ENCODE measurements at regions not wholly inside any gene's neighbourhood (a gene's known extent, or its start where the extent isn't known, plus 50 kb on each side); places are given as distances from the start of the nearest gene placed in this dataset.
"Not testable (repeated sequence)": the region's sequence is repeated elsewhere in the genome, so short reads cannot be mapped to it uniquely, and the experiment has no call there.

GRCh38 chr18:73674125-73674865, 473.3 kb downstream of the FBXO15 start:
- DNase-seq, result no peak

- not testable (repeated sequence) for DNase-seq
Measured at GRCh38 chr18:73671480-73671879, 476.2 kb downstream of the FBXO15 start.

GRCh38 chr18:73670524-73670923, 477.1 kb downstream of the FBXO15 start:
- DNase-seq, result no peak

- DNase-seq, result no peak
Measured at GRCh38 chr18:73670039-73670438, 477.6 kb downstream of the FBXO15 start.

GRCh38 chr18:73669297-73669696, 478.3 kb downstream of the FBXO15 start:
- DNase-seq, result no peak

- no peak for DNase-seq
Measured at GRCh38 chr18:73668051-73668450, 479.6 kb downstream of the FBXO15 start.

GRCh38 chr18:73666772-73667171, 480.9 kb downstream of the FBXO15 start:
- DNase-seq, result no peak

- DNase-seq, result no peak
Measured at GRCh38 chr18:73664896-73665295, 482.7 kb downstream of the FBXO15 start.

GRCh38 chr18:73663581-73663980, 484.1 kb downstream of the FBXO15 start:
- DNase-seq, result no peak

GRCh38 chr18:73662421-73662820, 485.2 kb downstream of the FBXO15 start:
- DNase-seq, result no peak

- no peak for DNase-seq
Measured at GRCh38 chr18:73660931-73661856, 486.4 kb downstream of the FBXO15 start.

GRCh38 chr18:73656691-73657090, 490.9 kb downstream of the FBXO15 start:
- DNase-seq, result no peak

- no peak for DNase-seq
Measured at GRCh38 chr18:73653827-73654226, 493.8 kb downstream of the FBXO15 start.

GRCh38 chr18:73653251-73653650, 494.4 kb downstream of the FBXO15 start:
- DNase-seq, result no peak

GRCh38 chr18:73647391-73647790, 500.2 kb downstream of the FBXO15 start:
- no peak for DNase-seq

- DNase-seq, result no peak
Measured at GRCh38 chr18:73646772-73647171, 500.9 kb downstream of the FBXO15 start.

GRCh38 chr18:73646196-73646595, 501.4 kb downstream of the FBXO15 start:
- no peak for DNase-seq

- DNase-seq, result no peak
Measured at GRCh38 chr18:73645160-73645715, 502.4 kb downstream of the FBXO15 start.

GRCh38 chr18:73639788-73640187, 507.8 kb downstream of the FBXO15 start:
- DNase-seq, result no peak

GRCh38 chr18:73638709-73639108, 508.9 kb downstream of the FBXO15 start:
- no peak for DNase-seq

GRCh38 chr18:73636355-73636754, 511.3 kb downstream of the FBXO15 start:
- DNase-seq, result no peak

- DNase-seq, result no peak
Measured at GRCh38 chr18:73626859-73627258, 520.8 kb downstream of the FBXO15 start.

GRCh38 chr18:73626221-73626620, 521.4 kb downstream of the FBXO15 start:
- no peak for DNase-seq

- DNase-seq, result no peak
Measured at GRCh38 chr18:73621091-73621490, 526.5 kb downstream of the FBXO15 start.

Measured in right hindlimb (tissue), 1 donor.